Fibroblast of skin of back (primary cell): ENCODE measurements at regions not wholly inside any gene's neighbourhood (a gene's known extent, or its start where the extent isn't known, plus 50 kb on each side); places are given as distances from the start of the nearest gene placed in this dataset.
A peak's percentile ranks its signal among the peaks of the same experiment; 100 is the strongest.
"Not testable (repeated sequence)": the region's sequence is repeated elsewhere in the genome, so short reads cannot be mapped to it uniquely, and the experiment has no call there.

ENCODE experiments used
- DNase-seq: peaks from one replicate; pipeline ENCODE4 v3.0.0-alpha.2; 2013

GRCh38 chr10:28354511-28354910, 51.6 kb upstream of the MPP7 start:
- DNase-seq = no peak

DNA sequence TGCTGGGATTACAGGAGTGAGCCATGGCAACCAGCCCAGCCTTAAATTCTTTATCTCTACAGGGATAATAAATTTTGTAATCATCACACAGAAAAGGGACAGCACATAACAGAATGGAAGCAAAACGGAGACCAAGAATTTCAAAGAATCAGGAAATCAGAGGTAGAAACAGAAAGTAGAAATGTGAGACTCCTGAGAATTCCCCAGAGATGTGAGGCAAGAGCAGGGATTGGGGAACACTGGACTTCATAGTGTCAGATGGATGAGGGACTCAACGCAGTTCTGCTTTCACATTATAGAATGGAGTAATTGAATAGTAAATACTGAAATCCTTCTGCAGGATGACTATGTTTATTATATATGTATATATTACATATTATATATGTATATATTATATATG, 52.5 kb upstream of the MPP7 start:
- DNase-seq = no peak

- DNase-seq = no peak
Measured at GRCh38 chr10:28359334-28359733, 56.5 kb upstream of the MPP7 start.

GRCh38 chr10:28360175-28360574, 57.3 kb upstream of the MPP7 start:
- no peak for DNase-seq

- DNase-seq = no peak
Measured at GRCh38 chr10:28363376-28363775, 60.5 kb upstream of the MPP7 start.

- DNase-seq = no peak
Measured at GRCh38 chr10:28365840-28366239, 63.0 kb upstream of the MPP7 start.

- DNase-seq = no peak
Measured at GRCh38 chr10:28366994-28367393, 64.1 kb upstream of the MPP7 start.

DNA sequence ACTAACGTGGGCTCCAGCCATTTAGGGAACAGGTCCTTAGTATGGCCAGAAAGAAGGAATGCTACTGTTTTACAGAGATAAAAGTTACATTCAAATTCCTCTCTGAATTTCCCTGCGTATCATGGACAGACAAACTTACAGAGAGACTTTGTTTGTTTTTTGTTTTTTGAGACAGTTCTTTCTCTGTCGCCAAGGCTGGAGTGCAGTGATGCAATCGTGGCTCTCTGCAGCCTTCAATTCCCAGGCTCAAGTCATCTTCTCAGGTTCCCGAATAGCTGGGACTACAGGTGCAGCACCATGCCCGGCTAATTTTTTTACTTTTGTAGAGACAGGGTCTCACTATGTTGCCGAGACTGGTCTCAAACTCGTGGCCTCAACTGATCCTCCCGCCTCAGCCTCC, 64.5 kb upstream of the MPP7 start:
- DNase-seq = no peak

- DNase-seq = peak; percentile 60
Measured at GRCh38 chr10:28367929-28368484, 65.1 kb upstream of the MPP7 start.

DNA sequence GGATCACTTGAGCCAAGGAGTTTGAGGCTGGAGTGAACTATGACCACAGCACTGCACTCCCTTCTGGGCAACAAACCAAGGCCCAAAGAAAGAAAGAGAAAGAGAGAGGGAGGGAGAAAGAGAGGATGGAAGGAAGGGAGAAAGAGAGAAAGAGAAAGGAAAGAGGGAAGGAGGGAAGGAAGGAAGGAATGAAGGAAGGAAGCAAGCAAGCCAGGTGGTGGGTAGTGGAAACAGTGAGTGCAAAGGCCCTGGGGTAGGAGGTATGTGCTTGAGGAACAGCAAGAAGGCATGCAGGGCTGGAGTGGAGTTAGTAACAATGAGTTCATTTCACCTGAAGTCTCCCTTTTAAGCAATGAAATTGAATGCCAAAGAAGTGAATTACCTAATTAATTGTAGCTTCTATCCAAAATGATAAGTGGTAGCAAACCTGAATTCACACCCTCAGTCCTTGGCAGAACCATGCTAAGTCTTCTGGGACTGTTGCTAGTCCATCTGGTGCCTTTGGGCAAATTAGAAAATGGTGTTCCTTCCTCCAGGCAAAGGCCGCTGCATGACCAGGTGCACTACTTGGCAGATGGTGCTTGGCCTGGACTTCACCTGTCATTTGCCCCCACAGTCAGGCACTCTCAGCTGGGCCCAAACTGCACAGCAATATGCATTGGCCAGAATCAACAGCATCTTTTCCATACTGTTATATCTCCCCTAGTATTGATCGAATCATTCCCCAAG, 67.4 kb upstream of the MPP7 start:
- DNase-seq = no peak

- not testable (repeated sequence) for DNase-seq
Measured at GRCh38 chr10:28371638-28372037, 68.8 kb upstream of the MPP7 start.

DNA sequence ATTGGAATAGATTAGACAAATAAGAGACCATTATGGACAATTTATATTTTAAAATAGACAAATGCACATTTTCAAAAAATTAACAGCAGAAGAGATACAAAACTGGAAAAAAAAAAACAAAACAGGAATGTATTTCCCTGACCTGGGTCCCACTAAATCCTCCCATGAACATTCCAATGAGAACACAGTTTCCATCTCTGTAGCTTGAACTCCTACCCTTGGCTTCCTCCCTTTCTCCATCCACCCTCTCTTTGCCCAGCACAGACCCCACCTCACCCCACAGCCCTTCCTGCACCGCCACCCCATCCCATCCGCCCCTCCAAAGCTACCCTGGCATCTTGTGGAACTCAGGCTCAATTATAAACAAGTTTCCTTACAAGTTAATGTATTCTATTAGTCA, 71.2 kb upstream of the MPP7 start:
- no peak for DNase-seq

- peak; percentile 86 for DNase-seq
Measured at GRCh38 chr10:28375399-28376354, 72.8 kb upstream of the MPP7 start.

- DNase-seq = no peak
Measured at GRCh38 chr10:28378986-28379585, 76.2 kb upstream of the MPP7 start.

GRCh38 chr10:28381466-28381865, 78.6 kb upstream of the MPP7 start:
- DNase-seq = no peak

GRCh38 chr10:28381903-28382347, 79.1 kb upstream of the MPP7 start:
- DNase-seq = peak; percentile 91

DNA sequence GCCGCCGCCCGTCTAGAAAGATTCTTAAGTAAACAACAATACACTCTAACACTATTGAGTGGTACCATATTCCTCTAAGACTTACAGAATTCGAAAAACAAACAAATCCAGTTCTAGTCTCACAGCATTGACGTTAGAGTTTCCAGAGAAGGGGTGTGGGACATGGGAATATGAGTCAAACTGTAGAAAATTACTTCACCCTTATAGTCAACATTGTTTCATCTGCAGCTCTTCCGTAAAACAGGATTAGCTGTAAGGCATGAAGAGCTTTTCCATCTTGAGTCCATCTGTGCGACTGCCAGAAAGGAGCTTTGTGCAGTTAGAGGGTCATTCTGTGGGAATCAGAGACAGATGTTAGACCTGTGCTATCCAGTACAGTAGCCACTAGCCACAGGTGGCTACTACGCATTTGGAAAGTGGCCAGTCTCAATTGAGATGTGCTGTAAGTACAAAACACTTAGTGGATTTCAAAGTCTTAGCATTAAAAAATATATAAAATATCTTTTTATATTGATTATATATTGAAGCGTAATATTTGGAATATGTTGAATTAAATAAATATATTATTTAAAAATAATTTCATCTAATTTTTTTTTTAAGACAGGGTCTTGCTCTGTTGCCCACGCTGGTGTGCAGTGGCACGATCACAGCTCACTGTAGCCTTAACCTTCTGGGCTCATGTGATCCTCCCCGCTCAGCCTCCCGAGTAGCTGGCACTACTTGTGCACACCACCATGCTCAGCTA, 79.8 kb upstream of the MPP7 start:
- peak; percentile 76 for DNase-seq

- no peak for DNase-seq
Measured at GRCh38 chr10:28384557-28384956, 81.7 kb upstream of the MPP7 start.

- DNase-seq = no peak
Measured at GRCh38 chr10:28385748-28386502, 83.1 kb upstream of the MPP7 start.

DNA sequence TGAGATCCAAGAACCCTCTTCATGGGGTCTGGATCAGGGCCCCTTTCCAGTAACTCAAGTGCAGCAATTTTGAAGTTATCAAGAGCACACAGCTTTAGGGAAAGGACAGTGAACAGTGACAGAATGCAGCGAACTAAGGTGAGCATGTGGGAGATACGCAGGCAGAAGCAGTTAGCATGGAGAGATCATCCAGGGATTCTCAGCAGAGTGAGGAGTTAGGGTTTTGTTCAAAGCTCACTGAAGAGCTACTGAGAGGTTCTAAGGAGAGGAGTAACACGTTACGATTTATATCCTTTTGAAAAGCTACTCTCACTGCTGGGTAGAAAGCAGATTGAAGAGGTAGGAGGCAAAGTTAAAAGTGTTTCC, 83.6 kb upstream of the MPP7 start:
- no peak for DNase-seq

DNA sequence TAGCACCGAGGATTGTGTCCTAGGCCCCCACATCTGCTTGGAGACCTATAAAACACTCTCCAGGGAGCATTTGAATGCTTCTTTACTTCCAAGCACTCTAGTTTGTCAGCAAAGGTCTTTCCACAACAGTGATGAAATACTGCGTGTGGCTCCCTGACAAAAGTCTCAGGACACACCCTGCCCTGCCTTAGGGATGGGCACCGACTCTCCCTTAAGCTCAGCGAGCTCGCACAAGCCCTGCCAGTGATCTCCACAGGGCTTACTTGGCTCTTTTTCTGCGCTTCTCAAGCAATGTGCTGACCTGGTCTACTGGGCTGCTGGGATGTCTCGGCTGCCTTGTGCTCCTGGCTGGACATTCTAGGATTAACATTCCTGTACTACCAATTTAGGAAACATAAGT, 84.3 kb upstream of the MPP7 start:
- DNase-seq = no peak

DNA sequence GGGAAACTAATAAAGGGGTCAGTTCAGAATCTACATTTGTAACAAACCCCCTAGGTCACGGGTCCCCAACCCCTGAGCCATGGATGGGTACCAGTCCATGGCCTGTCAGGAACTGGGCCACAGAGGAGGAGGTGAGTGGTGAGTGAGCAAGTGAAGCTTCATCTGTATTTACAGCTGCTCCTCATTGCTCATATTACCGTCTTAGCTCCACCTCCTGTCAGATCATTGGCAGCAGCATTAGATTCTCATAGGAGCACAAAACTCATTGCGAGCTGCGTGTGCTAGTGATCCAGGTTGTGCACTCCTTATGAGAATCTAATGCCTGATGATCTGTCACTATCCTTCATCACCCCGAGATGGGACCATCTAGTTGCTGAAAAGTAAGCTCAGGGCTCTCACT, 88.4 kb upstream of the MPP7 start:
- DNase-seq = no peak
